ENCODE measurements at regions not wholly inside any gene's neighbourhood (a gene's known extent, or its start where the extent isn't known, plus 50 kb on each side); places are given as distances from the start of the nearest gene placed in this dataset.

DNA sequence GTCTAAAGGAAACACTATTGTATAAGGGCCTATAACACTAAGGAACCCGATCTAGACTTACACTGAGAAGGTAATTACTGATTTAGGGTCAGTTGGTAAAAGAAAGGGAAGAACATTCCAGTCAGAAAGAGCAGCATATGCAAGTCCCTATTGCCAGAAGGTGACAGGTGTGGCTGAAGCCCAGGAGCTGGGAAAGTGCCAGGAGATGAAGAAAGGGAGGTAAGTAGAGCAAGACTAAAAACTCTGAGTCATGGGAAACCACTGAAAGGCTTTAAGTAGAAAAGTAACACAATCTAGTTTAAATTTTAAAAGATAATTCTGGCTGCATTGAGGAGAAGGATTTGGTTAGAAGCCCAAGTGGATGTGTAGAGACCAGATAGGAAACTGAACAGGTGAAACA is 77.7 kb upstream of the INTU start:
- Mint-ChIP-seq H3K36me3 (peaks cover 20% of the 10 kb centered on the region), H3K9me3 (peaks cover 23% of the 10 kb centered on the region), H3K27ac (no peak overlapping the region), H3K27me3 (ENCODE audit: low read depth) (no peaks in the 10 kb centered on the region; the same call in 1 of the 2 replicates), H3K4me1 (no peaks in the 10 kb centered on the region), H3K4me3 (no peak overlapping the region)
- TF ChIP-seq RORB (CRISPR knock-in tag; IDR thresholded peaks at IDR 0.05), result no peak
- TF ChIP-seq ZNF219 (CRISPR knock-in tag; IDR thresholded peaks at IDR 0.05; ENCODE audit: borderline replicate concordance), result no peak
- TF ChIP-seq, protein P1, sequence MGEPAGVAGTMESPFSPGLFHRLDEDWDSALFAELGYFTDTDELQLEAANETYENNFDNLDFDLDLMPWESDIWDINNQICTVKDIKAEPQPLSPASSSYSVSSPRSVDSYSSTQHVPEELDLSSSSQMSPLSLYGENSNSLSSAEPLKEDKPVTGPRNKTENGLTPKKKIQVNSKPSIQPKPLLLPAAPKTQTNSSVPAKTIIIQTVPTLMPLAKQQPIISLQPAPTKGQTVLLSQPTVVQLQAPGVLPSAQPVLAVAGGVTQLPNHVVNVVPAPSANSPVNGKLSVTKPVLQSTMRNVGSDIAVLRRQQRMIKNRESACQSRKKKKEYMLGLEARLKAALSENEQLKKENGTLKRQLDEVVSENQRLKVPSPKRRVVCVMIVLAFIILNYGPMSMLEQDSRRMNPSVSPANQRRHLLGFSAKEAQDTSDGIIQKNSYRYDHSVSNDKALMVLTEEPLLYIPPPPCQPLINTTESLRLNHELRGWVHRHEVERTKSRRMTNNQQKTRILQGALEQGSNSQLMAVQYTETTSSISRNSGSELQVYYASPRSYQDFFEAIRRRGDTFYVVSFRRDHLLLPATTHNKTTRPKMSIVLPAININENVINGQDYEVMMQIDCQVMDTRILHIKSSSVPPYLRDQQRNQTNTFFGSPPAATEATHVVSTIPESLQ (CRISPR knock-in tag; IDR thresholded peaks at IDR 0.05), result no peak
- TF ChIP-seq JAZF1 (CRISPR knock-in tag; IDR thresholded peaks at IDR 0.05), result no peak
- TF ChIP-seq ZBTB21 (CRISPR knock-in tag; IDR thresholded peaks at IDR 0.05; ENCODE audit: borderline replicate concordance), result no peak
- no peak for TF ChIP-seq ZNF423 (CRISPR knock-in tag; IDR thresholded peaks at IDR 0.05)
- no peak for TF ChIP-seq IRF2 (CRISPR knock-in tag; IDR thresholded peaks at IDR 0.05; ENCODE audit: borderline replicate concordance, low read depth)
- no peak for TF ChIP-seq FOXJ3 (CRISPR knock-in tag; IDR thresholded peaks at IDR 0.05; ENCODE audit: borderline replicate concordance)
- no peak for TF ChIP-seq TEAD1 (CRISPR knock-in tag; IDR thresholded peaks at IDR 0.05)
- TF ChIP-seq MYBL2 (CRISPR knock-in tag; IDR thresholded peaks at IDR 0.05), result no peak
- TF ChIP-seq, protein P2, sequence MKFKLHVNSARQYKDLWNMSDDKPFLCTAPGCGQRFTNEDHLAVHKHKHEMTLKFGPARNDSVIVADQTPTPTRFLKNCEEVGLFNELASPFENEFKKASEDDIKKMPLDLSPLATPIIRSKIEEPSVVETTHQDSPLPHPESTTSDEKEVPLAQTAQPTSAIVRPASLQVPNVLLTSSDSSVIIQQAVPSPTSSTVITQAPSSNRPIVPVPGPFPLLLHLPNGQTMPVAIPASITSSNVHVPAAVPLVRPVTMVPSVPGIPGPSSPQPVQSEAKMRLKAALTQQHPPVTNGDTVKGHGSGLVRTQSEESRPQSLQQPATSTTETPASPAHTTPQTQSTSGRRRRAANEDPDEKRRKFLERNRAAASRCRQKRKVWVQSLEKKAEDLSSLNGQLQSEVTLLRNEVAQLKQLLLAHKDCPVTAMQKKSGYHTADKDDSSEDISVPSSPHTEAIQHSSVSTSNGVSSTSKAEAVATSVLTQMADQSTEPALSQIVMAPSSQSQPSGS (CRISPR knock-in tag; IDR thresholded peaks at IDR 0.05; ENCODE audit: borderline replicate concordance, low read depth), result no peak
- no peak for TF ChIP-seq FOXK1 (CRISPR knock-in tag; IDR thresholded peaks at IDR 0.05)
- no peak for TF ChIP-seq SOX15 (CRISPR knock-in tag; IDR thresholded peaks at IDR 0.05)
- ChIA-PET POLR2A (no interaction called here), CTCF (no interaction called here)
- no peak for ATAC-seq
- no peak for DNase-seq (ENCODE audit: low spot score)

DNA sequence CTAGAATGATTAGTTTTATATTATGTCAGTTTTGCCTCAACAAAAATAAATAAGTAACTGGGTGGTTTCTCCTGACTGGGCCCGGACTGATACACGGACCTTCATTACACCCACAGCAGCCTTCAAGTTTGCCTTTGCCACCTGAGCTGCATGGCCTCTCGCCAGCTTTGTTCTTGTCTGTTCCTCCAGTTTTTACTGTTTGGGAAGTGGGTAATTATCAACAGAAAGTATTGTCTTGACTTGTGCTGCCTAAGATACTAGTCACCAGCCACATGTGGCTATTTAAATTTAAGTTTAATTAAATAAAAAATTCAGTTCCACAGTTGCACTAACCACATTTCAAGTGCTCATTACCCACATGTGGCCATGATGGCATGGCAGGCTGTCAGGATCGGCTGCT is 74.7 kb upstream of the INTU start:
- H3K9me3 Mint-ChIP-seq, result peaks cover 9% of the 10 kb centered on the region; the same call in 1 of the 2 replicates
- no peak overlapping the region for H3K4me3 Mint-ChIP-seq
- ChIA-PET CTCF (no interaction called here), POLR2A (no interaction called here)
- no peak for ATAC-seq
- no peaks in the 10 kb centered on the region for H3K27me3 Mint-ChIP-seq (ENCODE audit: low read depth)
- DNase-seq (ENCODE audit: low spot score), result no peak
- peaks cover 4% of the 10 kb centered on the region for H3K36me3 Mint-ChIP-seq
- H3K27ac Mint-ChIP-seq, result no peak overlapping the region
- H3K4me1 Mint-ChIP-seq, result no peaks in the 10 kb centered on the region
- TF ChIP-seq ZNF396 (CRISPR knock-in tag; IDR thresholded peaks at IDR 0.05; ENCODE audit: borderline replicate concordance) (no peak), CBFB (CRISPR knock-in tag; IDR thresholded peaks at IDR 0.05; ENCODE audit: low read depth) (no peak), TEAD1 (CRISPR knock-in tag; IDR thresholded peaks at IDR 0.05) (no peak)
- TF ChIP-seq, protein P3, sequence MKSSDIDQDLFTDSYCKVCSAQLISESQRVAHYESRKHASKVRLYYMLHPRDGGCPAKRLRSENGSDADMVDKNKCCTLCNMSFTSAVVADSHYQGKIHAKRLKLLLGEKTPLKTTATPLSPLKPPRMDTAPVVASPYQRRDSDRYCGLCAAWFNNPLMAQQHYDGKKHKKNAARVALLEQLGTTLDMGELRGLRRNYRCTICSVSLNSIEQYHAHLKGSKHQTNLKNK (CRISPR knock-in tag; IDR thresholded peaks at IDR 0.05), result no peak

DNA sequence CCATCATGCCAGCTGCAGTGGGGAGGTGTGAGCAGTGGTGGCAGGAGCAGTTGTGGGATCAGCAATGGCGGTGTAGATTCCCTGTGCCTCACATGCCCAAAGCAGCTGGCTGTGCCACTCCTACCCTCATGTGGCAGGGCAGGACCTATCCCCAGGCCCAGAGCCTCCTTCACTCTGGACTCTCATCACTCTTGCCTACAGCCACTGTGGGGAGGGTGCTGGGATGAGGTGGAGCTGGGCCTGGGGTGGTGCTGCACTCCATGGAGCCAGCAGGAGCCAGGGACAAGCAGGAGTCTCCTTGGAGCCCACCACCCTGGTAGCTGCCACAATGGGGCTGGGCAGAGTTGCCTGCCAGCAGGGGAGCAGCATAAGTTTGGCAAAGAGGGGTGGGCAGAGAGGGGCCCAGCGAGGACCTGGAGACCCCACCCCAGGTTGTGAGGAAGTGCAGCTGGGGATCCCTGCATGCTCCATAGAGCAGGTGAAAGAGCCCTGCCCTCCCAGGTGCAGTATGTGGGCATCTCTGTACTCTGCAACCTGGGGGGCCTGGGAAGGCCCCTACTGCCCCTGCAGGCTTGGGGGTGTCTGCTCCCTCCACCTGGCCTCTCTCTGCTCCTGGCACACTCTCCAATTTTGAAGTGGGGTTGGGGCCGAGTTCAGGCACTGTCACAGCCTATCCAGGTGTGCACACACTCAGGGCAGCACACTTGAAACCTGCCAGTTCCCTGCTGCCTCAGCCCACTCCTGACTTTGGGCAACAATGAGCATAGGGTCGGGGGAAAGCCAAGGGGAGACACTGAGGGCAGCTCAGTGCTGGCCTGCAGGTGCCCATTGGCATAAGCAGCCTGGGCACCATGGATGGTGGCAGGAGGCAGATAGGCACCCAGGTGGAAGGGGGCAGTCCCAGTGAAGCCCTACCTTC is 74.0 kb upstream of the INTU start:
- H3K9me3 Mint-ChIP-seq, result peaks cover 7% of the 10 kb centered on the region; the same call in 1 of the 2 replicates
- DNase-seq (ENCODE audit: low spot score) (no peak), ATAC-seq (no peak)
- H3K27me3 Mint-ChIP-seq (ENCODE audit: low read depth), result no peaks in the 10 kb centered on the region
- H3K4me3 Mint-ChIP-seq, result no peak overlapping the region
- ChIA-PET CTCF (interaction anchor here (1.7 kb wide), 1 partner anchor 28 kb away, joined by 5 read pairs; no protein-coding TSS in a partner anchor), POLR2A (no interaction called here)
- H3K27ac Mint-ChIP-seq, result no peak overlapping the region
- peaks cover 2% of the 10 kb centered on the region; the same call in 1 of the 2 replicates for H3K36me3 Mint-ChIP-seq
- no peaks in the 10 kb centered on the region for H3K4me1 Mint-ChIP-seq
- TF ChIP-seq, protein P4, sequence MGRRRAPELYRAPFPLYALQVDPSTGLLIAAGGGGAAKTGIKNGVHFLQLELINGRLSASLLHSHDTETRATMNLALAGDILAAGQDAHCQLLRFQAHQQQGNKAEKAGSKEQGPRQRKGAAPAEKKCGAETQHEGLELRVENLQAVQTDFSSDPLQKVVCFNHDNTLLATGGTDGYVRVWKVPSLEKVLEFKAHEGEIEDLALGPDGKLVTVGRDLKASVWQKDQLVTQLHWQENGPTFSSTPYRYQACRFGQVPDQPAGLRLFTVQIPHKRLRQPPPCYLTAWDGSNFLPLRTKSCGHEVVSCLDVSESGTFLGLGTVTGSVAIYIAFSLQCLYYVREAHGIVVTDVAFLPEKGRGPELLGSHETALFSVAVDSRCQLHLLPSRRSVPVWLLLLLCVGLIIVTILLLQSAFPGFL (CRISPR knock-in tag; IDR thresholded peaks at IDR 0.05; ENCODE audit: borderline replicate concordance), result no peak
- TF ChIP-seq, protein P5, sequence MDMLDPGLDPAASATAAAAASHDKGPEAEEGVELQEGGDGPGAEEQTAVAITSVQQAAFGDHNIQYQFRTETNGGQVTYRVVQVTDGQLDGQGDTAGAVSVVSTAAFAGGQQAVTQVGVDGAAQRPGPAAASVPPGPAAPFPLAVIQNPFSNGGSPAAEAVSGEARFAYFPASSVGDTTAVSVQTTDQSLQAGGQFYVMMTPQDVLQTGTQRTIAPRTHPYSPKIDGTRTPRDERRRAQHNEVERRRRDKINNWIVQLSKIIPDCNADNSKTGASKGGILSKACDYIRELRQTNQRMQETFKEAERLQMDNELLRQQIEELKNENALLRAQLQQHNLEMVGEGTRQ (CRISPR knock-in tag; IDR thresholded peaks at IDR 0.05), result no peak
- TF ChIP-seq NR3C1 (CRISPR knock-in tag; conservative IDR thresholded peaks at IDR 0.05; ENCODE audit: low read depth), result no peak
- no peak for TF ChIP-seq ATF1 (CRISPR knock-in tag; IDR thresholded peaks at IDR 0.05)
- no peak for TF ChIP-seq TEAD4 (CRISPR knock-in tag; IDR thresholded peaks at IDR 0.05)
- TF ChIP-seq, protein P6, sequence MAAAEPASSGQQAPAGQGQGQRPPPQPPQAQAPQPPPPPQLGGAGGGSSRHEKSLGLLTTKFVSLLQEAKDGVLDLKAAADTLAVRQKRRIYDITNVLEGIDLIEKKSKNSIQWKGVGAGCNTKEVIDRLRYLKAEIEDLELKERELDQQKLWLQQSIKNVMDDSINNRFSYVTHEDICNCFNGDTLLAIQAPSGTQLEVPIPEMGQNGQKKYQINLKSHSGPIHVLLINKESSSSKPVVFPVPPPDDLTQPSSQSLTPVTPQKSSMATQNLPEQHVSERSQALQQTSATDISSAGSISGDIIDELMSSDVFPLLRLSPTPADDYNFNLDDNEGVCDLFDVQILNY (CRISPR knock-in tag; IDR thresholded peaks at IDR 0.05), result no peak
- TF ChIP-seq RORB (CRISPR knock-in tag; IDR thresholded peaks at IDR 0.05), result no peak
- TF ChIP-seq, protein P7, sequence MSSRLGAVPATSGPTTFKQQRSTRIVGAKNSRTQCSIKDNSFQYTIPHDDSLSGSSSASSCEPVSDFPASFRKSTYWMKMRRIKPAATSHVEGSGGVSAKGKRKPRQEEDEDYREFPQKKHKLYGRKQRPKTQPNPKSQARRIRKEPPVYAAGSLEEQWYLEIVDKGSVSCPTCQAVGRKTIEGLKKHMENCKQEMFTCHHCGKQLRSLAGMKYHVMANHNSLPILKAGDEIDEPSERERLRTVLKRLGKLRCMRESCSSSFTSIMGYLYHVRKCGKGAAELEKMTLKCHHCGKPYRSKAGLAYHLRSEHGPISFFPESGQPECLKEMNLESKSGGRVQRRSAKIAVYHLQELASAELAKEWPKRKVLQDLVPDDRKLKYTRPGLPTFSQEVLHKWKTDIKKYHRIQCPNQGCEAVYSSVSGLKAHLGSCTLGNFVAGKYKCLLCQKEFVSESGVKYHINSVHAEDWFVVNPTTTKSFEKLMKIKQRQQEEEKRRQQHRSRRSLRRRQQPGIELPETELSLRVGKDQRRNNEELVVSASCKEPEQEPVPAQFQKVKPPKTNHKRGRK (CRISPR knock-in tag; IDR thresholded peaks at IDR 0.05; ENCODE audit: borderline replicate concordance), result no peak
- no peak for TF ChIP-seq NFATC4 (CRISPR knock-in tag; IDR thresholded peaks at IDR 0.05)
